H1 (cell line): ENCODE measurements at regions not wholly inside any gene's neighbourhood (a gene's known extent, or its start where the extent isn't known, plus 50 kb on each side); places are given as distances from the start of the nearest gene placed in this dataset.

Source experiments
- CTCF ChIA-PET: fragments of 300-600 bp; sonication (Branson Sonifier 250); formaldehyde crosslinking; loops from one replicate; lab custom pipeline; 2021; ENCODE audit not compliant: partially characterized antibody; lab: Charles Lee
- POLR2A ChIA-PET: fragments of 300-600 bp; sonication (Branson Sonifier 250); formaldehyde crosslinking; loops from one replicate; lab custom pipeline; 2021; ENCODE audit warnings: inconsistent platforms; ENCODE audit not compliant: partially characterized antibody; lab: Charles Lee
- DNase-seq, 2 experiments: peaks; one replicate each; pipeline versions ENCODE4 v3.0.0 to v3.0.0-alpha.2; 2010 to 2022; ENCODE audit warnings: low spot score in 2 of 2, low read depth in 1 of 2, mixed read lengths in 1 of 2
- FAIRE-seq: peaks from 2 replicates; lab custom pipeline; 2011; peaks lifted over from hg19 to GRCh38; lab: Jason Lieb, UNC
- H2AFZ ChIP-seq: 2 replicates; pipeline ENCODE4 v1.8.1; 2012; ENCODE audit warnings: low read length, inconsistent platforms
- H2AK5ac ChIP-seq: 2 replicates; pipeline ENCODE4 v1.6.1; 2013; ENCODE audit warnings: low read depth, low read length
- H2BK120ac ChIP-seq: replicated peaks from 2 replicates; pipeline ENCODE3; 2013; ENCODE audit warnings: low read depth, low read length, inconsistent platforms
- H2BK12ac ChIP-seq: 2 replicates; pipeline ENCODE4 v1.6.1; 2013; ENCODE audit warnings: low read depth, low read length
- H2BK15ac ChIP-seq: 2 replicates; pipeline ENCODE4 v1.6.1; 2013; ENCODE audit warnings: low read length
- H2BK20ac ChIP-seq: 2 replicates; pipeline ENCODE4 v1.6.1; 2013; ENCODE audit warnings: low read length
- H2BK5ac ChIP-seq: 2 replicates; pipeline ENCODE4 v1.6.1; 2013; ENCODE audit warnings: low read depth, low read length
- H3K14ac ChIP-seq: 2 replicates; pipeline ENCODE4 v1.6.1; 2013; ENCODE audit warnings: inconsistent platforms; ENCODE audit not compliant: insufficient read length
- H3K18ac ChIP-seq: 2 replicates; pipeline ENCODE4 v1.6.1; 2013; ENCODE audit warnings: low read length; ENCODE audit errors: extremely low read depth
- H3K23ac ChIP-seq: 2 replicates; pipeline ENCODE4 v1.6.1; 2013; ENCODE audit warnings: inconsistent platforms; ENCODE audit not compliant: insufficient read length
- H3K23me2 ChIP-seq: 2 replicates; pipeline ENCODE4 v1.6.1; 2013; ENCODE audit warnings: low read depth, low read length
- H3K27ac ChIP-seq: 2 replicates; pipeline ENCODE4 v1.6.1; 2011; ENCODE audit warnings: low read depth, low read length, inconsistent platforms
- H3K27me3 ChIP-seq, 4 experiments: replicated peaks in 1 of 4; 1 replicate in 1 of 4; 2 replicates in 3 of 4; pipeline versions ENCODE4 v1.6.1 to v1.8.1; 2011 to 2013; ENCODE audit warnings: low read length in 3 of 4, mild to moderate bottlenecking in 3 of 4, inconsistent platforms in 2 of 4, mixed read lengths in 2 of 4, moderate library complexity in 1 of 4; ENCODE audit not compliant: control insufficient read depth in 3 of 4, insufficient read depth in 3 of 4; ENCODE audit errors: extremely low read depth in 1 of 4
- H3K36me3 ChIP-seq, 4 experiments: 2 replicates each; pipeline versions ENCODE4 v1.6.1 to v1.8.1; 2011 to 2013; ENCODE audit warnings: mild to moderate bottlenecking in 4 of 4, low read length in 3 of 4, moderate library complexity in 2 of 4, control low read depth in 1 of 4, inconsistent platforms in 1 of 4; ENCODE audit not compliant: insufficient read depth in 4 of 4, control insufficient read depth in 2 of 4
- H3K4ac ChIP-seq: replicated peaks from 2 replicates; pipeline ENCODE3; 2013; ENCODE audit warnings: low read length, low read depth, mixed read lengths, inconsistent platforms; ENCODE audit not compliant: insufficient read length
- H3K4me1 ChIP-seq, 4 experiments: replicated peaks in 1 of 4; 1 replicate in 1 of 4; 2 replicates in 3 of 4; pipeline versions ENCODE4 v1.6.1 to v1.8.1; 2011 to 2013; ENCODE audit warnings: low read length in 3 of 4, inconsistent platforms in 2 of 4, mixed read lengths in 1 of 4; ENCODE audit not compliant: insufficient read depth in 4 of 4, control insufficient read depth in 3 of 4
- H3K4me2 ChIP-seq, 2 experiments: 2 replicates each; pipeline versions ENCODE4 v1.6.1 to v1.8.1; 2011 to 2013; ENCODE audit warnings: low read depth in 2 of 2, low read length in 2 of 2, control low read depth in 1 of 2, inconsistent platforms in 1 of 2, mild to moderate bottlenecking in 1 of 2; ENCODE audit not compliant: insufficient read depth in 1 of 2
- H3K4me3 ChIP-seq, 4 experiments: fragments of 200-600, 300-600 bp in 1 of 4; sonication (generic), shearing (Covaris generic), sonication (Bioruptor Twin) in 1 of 4; 2 replicates each; pipeline versions ENCODE4 v1.5.1 to v1.8.1; 2011 to 2016; ENCODE audit warnings: low read length in 4 of 4, low read depth in 3 of 4, control low read depth in 2 of 4, inconsistent platforms in 2 of 4, mild to moderate bottlenecking in 2 of 4, mixed read lengths in 1 of 4, moderate library complexity in 1 of 4; ENCODE audit not compliant: insufficient read depth in 2 of 4; ENCODE audit errors: extremely low read depth in 1 of 4
- H3K56ac ChIP-seq: replicated peaks from 2 replicates; pipeline ENCODE3; 2013; ENCODE audit warnings: low read depth, mild to moderate bottlenecking, mixed read lengths, low read length, inconsistent platforms; ENCODE audit not compliant: insufficient read length
- H3K79me1 ChIP-seq: 2 replicates; pipeline ENCODE4 v1.6.1; 2013; ENCODE audit warnings: low read depth, low read length, control low read depth
- H3K79me2 ChIP-seq, 2 experiments: 2 replicates each; pipeline versions ENCODE4 v1.6.1 to v1.8.1; 2012 to 2013; ENCODE audit warnings: low read length in 2 of 2, mild to moderate bottlenecking in 2 of 2, inconsistent platforms in 1 of 2; ENCODE audit not compliant: insufficient read depth in 2 of 2, control insufficient read depth in 1 of 2
- H3K9ac ChIP-seq, 4 experiments: replicated peaks in 1 of 4; 1 replicate in 1 of 4; 2 replicates in 3 of 4; pipeline versions ENCODE4 v1.6.1 to v1.8.1; 2011 to 2013; ENCODE audit warnings: low read depth in 3 of 4, low read length in 3 of 4, control low read depth in 2 of 4, mild to moderate bottlenecking in 2 of 4, moderate library complexity in 2 of 4, inconsistent platforms in 1 of 4; ENCODE audit errors: extremely low read depth in 1 of 4
- H3K9me3 ChIP-seq, 2 experiments: 2 replicates each; pipeline versions ENCODE4 v1.6.1 to v1.8.1; 2012 to 2013; ENCODE audit warnings: mild to moderate bottlenecking in 2 of 2, moderate library complexity in 2 of 2, control low read depth in 1 of 2, inconsistent platforms in 1 of 2, low read depth in 1 of 2, low read length in 1 of 2, mixed read lengths in 1 of 2; ENCODE audit not compliant: insufficient read depth in 2 of 2
- H4K20me1 ChIP-seq, 2 experiments: replicated peaks in 1 of 2; 2 replicates each; pipeline versions ENCODE3 to v1.8.1; 2011 to 2013; ENCODE audit warnings: inconsistent platforms in 2 of 2, low read length in 2 of 2, mild to moderate bottlenecking in 1 of 2; ENCODE audit not compliant: insufficient read depth in 2 of 2, control insufficient read depth in 1 of 2
- H4K5ac ChIP-seq: 2 replicates; pipeline ENCODE4 v1.6.1; 2013; ENCODE audit warnings: low read length, low read depth, mixed read lengths, inconsistent platforms; ENCODE audit not compliant: insufficient read length
- H4K8ac ChIP-seq: 2 replicates; pipeline ENCODE4 v1.8.0; 2013; ENCODE audit warnings: mild to moderate bottlenecking, moderate library complexity, low read length, inconsistent platforms; ENCODE audit not compliant: insufficient read depth; ENCODE audit errors: extremely low read depth
- H4K91ac ChIP-seq: replicated peaks from 2 replicates; pipeline ENCODE3; 2013; ENCODE audit warnings: low read length, mixed read lengths, inconsistent platforms; ENCODE audit not compliant: insufficient read length
- CEBPB ChIP-seq: IDR thresholded peaks from 2 replicates; pipeline ENCODE4 v1.6.1; 2012; ENCODE audit warnings: low read depth, low read length
- SIX5 ChIP-seq: IDR thresholded peaks from 2 replicates; pipeline ENCODE4 v1.6.1; 2011; ENCODE audit warnings: mild to moderate bottlenecking, low read depth, low read length
- WGBS, 2 experiments: shearing (Covaris generic) in 1 of 2; methylation state at CpG; one replicate each; pipeline versions ENCODE4 v1.1.6 to v1.1.7; 2013 to 2015; ENCODE audit warnings: low lambda C conversion rate in 2 of 2, mixed read lengths in 2 of 2, inconsistent platforms in 1 of 2, low coverage in 1 of 2, missing lambda C conversion rate in 1 of 2; ENCODE audit not compliant: insufficient replicate concordance in 2 of 2, insufficient coverage in 1 of 2, insufficient read length in 1 of 2; ENCODE audit errors: extremely low coverage in 1 of 2, missing lambda C conversion rate in 1 of 2; 5-methylcytosine and 5-hydroxymethylcytosine counted together

DNA sequence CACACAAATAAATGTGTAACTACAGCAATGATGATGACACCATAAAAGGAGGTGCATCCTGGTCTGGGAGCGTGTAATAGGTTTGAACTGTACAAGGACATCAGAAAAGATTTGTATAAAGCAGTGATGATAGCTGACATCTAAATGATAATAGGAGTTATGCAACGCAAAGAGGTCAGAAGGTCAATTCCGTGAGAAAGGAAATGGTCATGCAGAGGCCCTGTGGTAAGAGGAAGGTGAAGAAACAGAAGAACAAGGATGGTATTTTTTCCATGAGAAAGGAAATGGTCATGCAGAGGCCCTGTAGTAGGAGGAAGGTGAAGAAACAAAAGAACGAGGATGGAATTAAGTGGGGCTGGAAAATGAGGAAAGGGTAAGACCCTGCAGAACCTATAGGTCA lies 106.7 kb upstream of the TMPO start:
- 84% methylated on average over 4 of the region's 4 CpGs; no CpG with 5 or more reads in 1 of the 2 experiments for WGBS, 2 experiments

More for the DNA sequence above, 106.7 kb upstream of the TMPO start:
- Histone ChIP-seq H3K56ac (no peak overlapping the region), H3K4me3 (no peak overlapping the region), H4K8ac (no peak overlapping the region), H3K9me3 (peaks cover 0 to 7% of the 10 kb centered on the region in 2 experiments; a peak in 1 of 4 replicates), H3K79me1 (no peaks in the 10 kb centered on the region), H3K23ac (no peak overlapping the region), H4K91ac (no peak overlapping the region), H3K4me1 (peaks cover 0 to 7% (median 2%) of the 10 kb centered on the region in 4 experiments; a peak in 3 of 7 replicates), H4K5ac (no peak overlapping the region), H3K18ac (no peak overlapping the region), H3K36me3 (no peaks in the 10 kb centered on the region), H2BK12ac (no peak overlapping the region), H3K23me2 (no peaks in the 10 kb centered on the region), H2BK120ac (no peak overlapping the region), H3K79me2 (no peaks in the 10 kb centered on the region), H2BK20ac (no peak overlapping the region), H3K4ac (no peak overlapping the region), H2BK5ac (no peak overlapping the region), H3K9ac (no peak overlapping the region), H3K27me3 (no peaks in the 10 kb centered on the region), H4K20me1 (no peaks in the 10 kb centered on the region), H3K14ac (no peak overlapping the region)
- CTCF ChIA-PET = interaction anchor here (1.4 to 3.2 kb wide), 2 partner anchors 9 to 17 kb away, joined by 4 to 13 read pairs; no protein-coding TSS in a partner anchor
- no peak for DNase-seq
- 0 out of 2 replicates have a peak, but pooled peaks have one; percentile 37 for TF ChIP-seq CEBPB
- TF ChIP-seq SIX5 = no peak
- TF ChIP-seq, all 59 proteins: peak for 1
- POLR2A ChIA-PET = no interaction called here
- H2AK5ac ChIP-seq = no peak overlapping the region
- no peak overlapping the region for H2AFZ ChIP-seq
- H2BK15ac ChIP-seq = no peak overlapping the region
- FAIRE-seq = no peak
- no peak overlapping the region for H3K27ac ChIP-seq
- no peak overlapping the region for H3K4me2 ChIP-seq
